SK-N-SH treated with all-trans-retinoic acid at 6 μM for 48 hours (cell line): ENCODE measurements at regions not wholly inside any gene's neighbourhood (a gene's known extent, or its start where the extent isn't known, plus 50 kb on each side); places are given as distances from the start of the nearest gene placed in this dataset.
A peak's percentile ranks its signal among the peaks of the same experiment; 100 is the strongest.

Source experiments
- ATAC-seq: fragments of 200-7000 bp; cut with Tn5 transposase; 3 replicates; pipeline ENCODE4 v1.9.1; 2020; ENCODE audit warnings: mild to moderate bottlenecking, moderate library complexity
- ARNTL ChIP-seq: fragments of 450-650 bp; formaldehyde crosslinking; IDR thresholded peaks from 2 replicates; pipeline ENCODE4 v1.5.0; 2020; ENCODE audit warnings: low read depth, mild to moderate bottlenecking, moderate library complexity, borderline replicate concordance
- CREB5 ChIP-seq: fragments of 250-450 bp; sonication (Bioruptor Pico); IDR thresholded peaks from 2 replicates; pipeline ENCODE4 v1.5.1; 2020; ENCODE audit warnings: low read depth, mild to moderate bottlenecking, moderate library complexity
- CSDC2 ChIP-seq: fragments of 250-450 bp; sonication (Bioruptor Pico); IDR thresholded peaks from 2 replicates; pipeline ENCODE4 v1.5.0; 2020; ENCODE audit warnings: mild to moderate bottlenecking, moderate library complexity
- CSRNP3 ChIP-seq: fragments of 250-450 bp; sonication (Bioruptor Pico); IDR thresholded peaks from 2 replicates; pipeline ENCODE4 v1.5.1; 2021; ENCODE audit warnings: mild to moderate bottlenecking, moderate library complexity
- ESRRG ChIP-seq: fragments of 250-450 bp; sonication (Bioruptor Pico); IDR thresholded peaks from 2 replicates; pipeline ENCODE4 v1.6.1; 2021; ENCODE audit warnings: mild to moderate bottlenecking
- GLIS3 ChIP-seq: fragments of 250-450 bp; sonication (Bioruptor Pico); IDR thresholded peaks from 2 replicates; pipeline ENCODE4 v1.5.0; 2020; ENCODE audit warnings: mild to moderate bottlenecking, moderate library complexity
- ISL1 ChIP-seq: fragments of 250-450 bp; sonication (Bioruptor Pico); IDR thresholded peaks from 2 replicates; pipeline ENCODE4 v2.1.2; 2022; ENCODE audit warnings: mild to moderate bottlenecking, moderate library complexity
- PATZ1 ChIP-seq: fragments of 250-450 bp; sonication (Bioruptor Pico); IDR thresholded peaks from 2 replicates; pipeline ENCODE4 v1.8.0; 2020; ENCODE audit warnings: mild to moderate bottlenecking, moderate library complexity, borderline replicate concordance
- POU6F1 ChIP-seq: fragments of 250-450 bp; sonication (Bioruptor Pico); IDR thresholded peaks from 2 replicates; pipeline ENCODE4 v1.8.0; 2021; ENCODE audit warnings: low read depth, mild to moderate bottlenecking, moderate library complexity, borderline replicate concordance
- PPARA ChIP-seq: fragments of 250-450 bp; sonication (Bioruptor Pico); IDR thresholded peaks from 2 replicates; pipeline ENCODE4 v1.5.0; 2020; ENCODE audit warnings: mild to moderate bottlenecking, borderline replicate concordance
- RARB ChIP-seq: fragments of 250-450 bp; sonication (Bioruptor Pico); IDR thresholded peaks from 2 replicates; pipeline ENCODE4 v1.8.0; 2021; ENCODE audit warnings: mild to moderate bottlenecking, moderate library complexity
- TCF4 ChIP-seq: fragments of 250-450 bp; sonication (Bioruptor Pico); IDR thresholded peaks from 2 replicates; pipeline ENCODE4 v1.8.0; 2021; ENCODE audit warnings: mild to moderate bottlenecking, moderate library complexity, borderline replicate concordance
- TOX ChIP-seq: fragments of 250-450 bp; sonication (Bioruptor Pico); IDR thresholded peaks from 2 replicates; pipeline ENCODE4 v1.8.0; 2021; ENCODE audit warnings: mild to moderate bottlenecking, moderate library complexity, borderline replicate concordance
- ZC3H10 ChIP-seq: fragments of 250-450 bp; sonication (Bioruptor Pico); IDR thresholded peaks from 2 replicates; pipeline ENCODE4 v1.5.1; 2021; ENCODE audit warnings: mild to moderate bottlenecking, moderate library complexity
- ZFP3 ChIP-seq: fragments of 250-450 bp; sonication (Bioruptor Pico); IDR thresholded peaks from 2 replicates; pipeline ENCODE4 v1.5.0; 2020; ENCODE audit warnings: mild to moderate bottlenecking, moderate library complexity
- ZNF565 ChIP-seq: fragments of 450-650 bp; formaldehyde crosslinking; conservative IDR thresholded peaks from 2 replicates; pipeline ENCODE4 v1.5.0; 2020; ENCODE audit warnings: low read depth, mild to moderate bottlenecking, moderate library complexity
- ZNF70 ChIP-seq: fragments of 450-650 bp; formaldehyde crosslinking; IDR thresholded peaks from 2 replicates; pipeline ENCODE4 v1.5.0; 2020; ENCODE audit warnings: mild to moderate bottlenecking, moderate library complexity
- ZNF8 ChIP-seq: fragments of 450-650 bp; formaldehyde crosslinking; IDR thresholded peaks from 2 replicates; pipeline ENCODE4 v1.5.0; 2020; ENCODE audit warnings: mild to moderate bottlenecking, moderate library complexity

- ATAC-seq: no peak
- TF ChIP-seq CSDC2 (CRISPR knock-in tag) (no peak), ZNF565 (CRISPR knock-in tag) (no peak), ARNTL (CRISPR knock-in tag) (no peak), GLIS3 (CRISPR knock-in tag) (no peak), TOX (no peak), ZNF8 (CRISPR knock-in tag) (no peak)
These were observed 297.5 kb downstream of the SHQ1 start for GRCh38 chr3:72550582-72551262.

- TF ChIP-seq ISL1 (CRISPR knock-in tag) (no peak), TOX (no peak), CSDC2 (CRISPR knock-in tag) (no peak), TCF4 (no peak), ZNF70 (CRISPR knock-in tag) (no peak), PATZ1 (CRISPR knock-in tag) (no peak), RARB (CRISPR knock-in tag) (no peak), POU6F1 (CRISPR knock-in tag) (no peak), ZFP3 (CRISPR knock-in tag) (no peak), CREB5 (CRISPR knock-in tag) (no peak), CSRNP3 (CRISPR knock-in tag) (no peak), PPARA (CRISPR knock-in tag) (no peak), ESRRG (CRISPR knock-in tag) (no peak)
- ATAC-seq: peak; percentile 24; the same call in 1 of the 3 replicates
These were observed 298.3 kb downstream of the SHQ1 start for GRCh38 chr3:72549761-72550581.

GRCh38 chr3:72548981-72549380, 299.3 kb downstream of the SHQ1 start:
- TF ChIP-seq ESRRG (CRISPR knock-in tag): no peak
- TF ChIP-seq CREB5 (CRISPR knock-in tag): no peak
- TF ChIP-seq CSDC2 (CRISPR knock-in tag): no peak
- TF ChIP-seq CSRNP3 (CRISPR knock-in tag): no peak
- TF ChIP-seq PATZ1 (CRISPR knock-in tag): no peak
- no peak for TF ChIP-seq ZC3H10 (CRISPR knock-in tag)
- no peak for ATAC-seq
